GM23338 (cell line): ENCODE measurements at regions not wholly inside any gene's neighbourhood (a gene's known extent, or its start where the extent isn't known, plus 50 kb on each side); places are given as distances from the start of the nearest gene placed in this dataset.

ENCODE experiments used
- CTCF ChIP-seq, 2 experiments: fragments of 200-600 bp in 1 of 2; sonication (generic) in 1 of 2; conservative IDR thresholded peaks; 2 replicates each; pipeline versions ENCODE4 v1.5.1 to v1.6.1; 2016 to 2017; ENCODE audit warnings: antibody characterized with exemption in 2 of 2, low read depth in 2 of 2, mild to moderate bottlenecking in 2 of 2, moderate library complexity in 1 of 2
- ETS1 ChIP-seq: IDR thresholded peaks from 2 replicates; pipeline ENCODE4 v1.6.1; 2016; ENCODE audit warnings: antibody characterized with exemption
- EZH2 ChIP-seq: fragments of 200-600 bp; sonication (generic); IDR thresholded peaks from one replicate; pipeline ENCODE4 v1.8.0; 2017; ENCODE audit warnings: antibody characterized with exemption, mild to moderate bottlenecking, low read depth; ENCODE audit not compliant: unreplicated experiment
- EZH2phosphoT487 ChIP-seq: fragments of 200-600 bp; sonication (generic); IDR thresholded peaks from one replicate; pipeline ENCODE4 v1.8.1; 2018; ENCODE audit warnings: antibody characterized with exemption; ENCODE audit not compliant: unreplicated experiment
- POLR2AphosphoS5 ChIP-seq: IDR thresholded peaks from 2 replicates; pipeline ENCODE4 v1.6.1; 2016; ENCODE audit warnings: antibody characterized with exemption, low read depth
- REST ChIP-seq: IDR thresholded peaks from one replicate; pipeline ENCODE4 v1.6.1; 2018; ENCODE audit warnings: antibody characterized with exemption; ENCODE audit not compliant: unreplicated experiment

- TF ChIP-seq CTCF (conservative IDR thresholded peaks at IDR 0.05; ENCODE audit: low read depth in 2 of 2) (no peak), EZH2phosphoT487 (no peak), EZH2 (no peak), REST (no peak), POLR2AphosphoS5 (no peak), ETS1 (no peak)
Measured at GRCh38 chrX:69365349-69365748, 138.8 kb upstream of the NALF2 start.
